NCI-H460 (cell line): ENCODE measurements at regions not wholly inside any gene's neighbourhood (a gene's known extent, or its start where the extent isn't known, plus 50 kb on each side); places are given as distances from the start of the nearest gene placed in this dataset.

ENCODE experiments used
- DNase-seq: peaks from one replicate; pipeline ENCODE4 v3.0.0-alpha.2; 2016; ENCODE audit warnings: low read depth; ENCODE audit errors: extremely low read depth

GRCh38 chrX:16222151-16222550 is 54.9 kb downstream of the MAGEB17 start:
- DNase-seq = no peak

GRCh38 chrX:16223385-16223784 is 56.1 kb downstream of the MAGEB17 start:
- DNase-seq = no peak

GRCh38 chrX:16239211-16239610 is 71.9 kb downstream of the MAGEB17 start:
- no peak for DNase-seq

GRCh38 chrX:16240231-16240905 is 73.1 kb downstream of the MAGEB17 start:
- DNase-seq = no peak

GRCh38 chrX:16240968-16241367 is 73.7 kb downstream of the MAGEB17 start:
- no peak for DNase-seq

GRCh38 chrX:16250296-16250695 is 83.0 kb downstream of the MAGEB17 start:
- no peak for DNase-seq

GRCh38 chrX:16251782-16252181 is 84.5 kb downstream of the MAGEB17 start:
- no peak for DNase-seq

- no peak for DNase-seq
Observed at GRCh38 chrX:16258882-16259281, 91.6 kb downstream of the MAGEB17 start.

GRCh38 chrX:16267431-16267830 is 100.2 kb downstream of the MAGEB17 start:
- no peak for DNase-seq

GRCh38 chrX:16268206-16268605 is 100.9 kb downstream of the MAGEB17 start:
- no peak for DNase-seq

- no peak for DNase-seq
Observed at GRCh38 chrX:16278927-16279326, 111.6 kb downstream of the MAGEB17 start.

- DNase-seq = no peak
Observed at GRCh38 chrX:16282209-16282608, 114.9 kb downstream of the MAGEB17 start.

GRCh38 chrX:16284842-16285241 is 117.6 kb downstream of the MAGEB17 start:
- DNase-seq = no peak

- DNase-seq = no peak
Observed at GRCh38 chrX:16290997-16291396, 123.7 kb downstream of the MAGEB17 start.

GRCh38 chrX:16300831-16301230 is 133.6 kb downstream of the MAGEB17 start:
- DNase-seq = no peak

- no peak for DNase-seq
Observed at GRCh38 chrX:16304751-16305150, 137.5 kb downstream of the MAGEB17 start.

GRCh38 chrX:16305187-16305586 is 137.9 kb downstream of the MAGEB17 start:
- no peak for DNase-seq

- DNase-seq = no peak
Observed at GRCh38 chrX:16307950-16308349, 140.7 kb downstream of the MAGEB17 start.

GRCh38 chrX:16308773-16309172 is 141.5 kb downstream of the MAGEB17 start:
- DNase-seq = no peak

GRCh38 chrX:16310326-16310725 is 143.0 kb downstream of the MAGEB17 start:
- no peak for DNase-seq

- DNase-seq = no peak
Observed at GRCh38 chrX:16311671-16312070, 144.4 kb downstream of the MAGEB17 start.

- DNase-seq = no peak
Observed at GRCh38 chrX:16312761-16313623, 145.7 kb downstream of the MAGEB17 start.
